PC-9 (cell line): ENCODE measurements at regions not wholly inside any gene's neighbourhood (a gene's known extent, or its start where the extent isn't known, plus 50 kb on each side); places are given as distances from the start of the nearest gene placed in this dataset.

Source experiments
- CTCF ChIP-seq: fragments of 200-600 bp; sonication (generic); conservative IDR thresholded peaks from 2 replicates; pipeline ENCODE4 v1.6.1; 2017; ENCODE audit warnings: mixed run types, antibody characterized with exemption, mild to moderate bottlenecking, moderate library complexity
- EZH2 ChIP-seq: fragments of 200-600 bp; sonication (generic); IDR thresholded peaks from 2 replicates; pipeline ENCODE4 v1.8.0; 2017; ENCODE audit warnings: antibody characterized with exemption, low read depth

GRCh38 chr5:165579911-165580310 is 2074.5 kb downstream of the MAT2B start:
- no peak for TF ChIP-seq CTCF
- TF ChIP-seq EZH2, result no peak
